HG03575 (cell line): ENCODE measurements at regions not wholly inside any gene's neighbourhood (a gene's known extent, or its start where the extent isn't known, plus 50 kb on each side); places are given as distances from the start of the nearest gene placed in this dataset.
"Not testable (repeated sequence)": the region's sequence is repeated elsewhere in the genome, so short reads cannot be mapped to it uniquely, and the experiment has no call there.

Experiments
- ATAC-seq: cut with Tn5 transposase; IDR thresholded peaks from one replicate; pipeline ENCODE4 v1.9.1; 2021; ENCODE audit not compliant: unreplicated experiment, insufficient number of reproducible peaks, low FRiP score; ENCODE audit errors: extremely low read depth

DNA sequence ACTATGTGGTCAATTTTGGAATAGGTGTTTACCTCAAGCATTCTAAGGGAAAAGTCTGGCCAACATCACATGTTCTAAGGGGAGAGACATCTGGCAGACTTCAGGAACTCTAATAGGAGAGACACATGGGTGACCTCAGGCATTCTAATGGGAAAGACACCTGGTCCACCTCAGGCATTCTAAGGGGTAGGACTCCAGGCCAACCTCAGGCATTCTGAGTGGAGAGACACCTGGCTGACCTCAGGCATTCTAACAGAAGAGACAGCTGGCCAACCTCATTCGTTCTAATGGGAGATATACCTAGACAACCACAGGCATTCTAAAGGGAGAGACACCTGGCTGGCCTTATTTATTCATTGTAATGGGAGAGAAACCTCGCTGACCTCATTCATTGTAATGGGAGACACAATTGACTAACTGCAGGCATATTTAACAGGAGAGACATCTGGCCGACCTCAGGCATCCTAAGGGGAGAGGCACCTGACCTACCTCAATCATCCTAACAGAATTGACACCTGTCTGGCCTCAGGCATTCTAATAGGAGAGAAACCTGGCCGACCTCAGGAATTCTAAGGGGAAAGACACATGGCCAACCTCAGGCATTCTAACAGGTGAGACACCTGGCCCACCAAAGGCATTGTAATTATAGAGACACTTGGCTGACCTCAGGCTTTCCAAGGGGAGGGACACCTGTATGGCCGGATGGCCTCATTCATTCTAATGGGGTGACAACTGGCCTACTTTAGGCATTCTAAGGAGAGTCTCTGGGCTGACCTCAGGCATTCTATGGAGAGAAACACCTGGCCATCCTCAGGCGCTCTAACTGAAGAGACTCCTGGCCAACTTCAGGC lies 1346.8 kb downstream of the UQCRFS1 start:
- ATAC-seq = no peak

DNA sequence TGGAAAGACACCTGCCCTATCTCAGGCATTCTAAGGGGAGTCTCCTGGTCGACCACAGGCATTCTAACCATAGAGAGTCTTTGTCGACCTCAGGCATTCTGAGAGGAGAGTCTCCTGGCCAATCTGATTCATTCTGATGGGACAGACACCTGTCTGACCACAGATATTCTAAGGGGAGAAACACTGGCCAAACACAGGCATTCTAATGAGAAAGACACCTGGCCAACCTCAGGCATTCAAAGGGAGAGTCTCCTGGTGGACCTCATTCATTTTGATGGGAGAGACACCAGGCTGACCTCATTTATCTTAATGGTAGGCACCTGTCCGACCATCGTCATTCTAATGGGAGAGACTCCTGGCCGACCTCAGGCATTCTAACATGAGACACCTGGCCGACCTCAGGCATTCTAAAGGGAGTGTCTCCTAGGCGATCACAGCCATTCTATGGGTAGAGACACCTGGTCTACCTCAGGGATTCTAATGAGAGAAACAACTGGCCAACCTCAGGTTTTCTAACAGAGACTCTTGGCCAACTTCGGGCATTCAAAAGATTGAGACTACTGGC lies 1351.5 kb downstream of the UQCRFS1 start:
- no peak for ATAC-seq

DNA sequence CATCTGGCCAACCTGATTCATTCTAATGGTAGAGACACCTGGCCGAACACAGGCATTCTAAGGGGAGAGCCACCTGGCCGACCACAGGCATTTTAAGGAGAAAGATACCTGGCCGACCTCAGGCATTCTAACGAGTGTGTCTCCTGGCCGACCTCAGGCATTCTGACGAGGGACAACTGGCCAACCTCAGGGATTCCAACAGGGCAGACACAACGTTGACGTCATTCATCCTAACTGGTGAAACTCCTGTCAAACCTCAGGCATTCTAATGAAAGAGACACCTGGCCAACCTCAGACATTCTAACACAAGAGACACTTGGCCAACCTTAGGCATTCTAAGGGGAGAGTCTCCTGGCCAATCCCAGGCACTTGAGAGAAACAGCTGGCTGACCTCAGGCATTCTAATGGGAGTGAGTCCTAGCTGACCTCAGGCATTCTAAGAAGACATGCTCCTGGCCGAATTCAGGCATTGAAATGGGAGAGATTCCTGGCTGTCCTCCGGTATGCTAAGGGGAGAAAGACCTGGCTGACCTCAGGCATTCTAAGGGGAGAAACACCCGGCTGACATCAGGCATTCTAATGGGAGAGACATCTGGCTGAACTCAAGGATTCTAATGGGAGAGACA lies 1352.5 kb downstream of the UQCRFS1 start:
- no peak for ATAC-seq

- no peak for ATAC-seq
Measured at GRCh38 chr19:27859689-27860088, 1353.3 kb downstream of the UQCRFS1 start.

DNA sequence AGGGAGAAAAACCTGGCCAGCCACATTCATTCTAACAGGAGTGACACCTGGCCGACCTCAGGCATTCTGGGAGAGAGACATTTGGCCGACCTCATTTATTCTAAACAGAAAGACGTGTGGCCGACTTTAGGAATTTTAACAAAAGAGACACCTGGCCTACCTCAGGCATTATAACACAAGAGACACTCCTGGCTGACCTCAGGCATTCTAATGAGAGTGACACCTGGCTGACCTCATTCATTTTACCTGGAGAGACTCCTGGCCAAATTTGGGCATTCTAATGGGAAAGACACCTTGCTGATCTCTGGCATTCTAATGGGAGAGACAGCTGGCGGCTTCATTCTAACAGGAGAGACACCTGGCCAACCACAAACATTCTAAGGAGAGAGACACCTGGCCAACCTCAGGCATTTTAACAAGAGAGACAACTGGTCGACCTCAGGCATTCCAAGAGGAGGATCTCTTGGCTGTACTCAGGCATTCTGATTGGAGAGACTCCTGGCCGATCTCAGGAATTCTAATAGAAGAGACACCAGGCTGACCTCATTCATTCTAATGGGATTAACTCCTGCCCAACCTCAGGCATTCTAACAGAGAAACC lies 1353.9 kb downstream of the UQCRFS1 start:
- ATAC-seq = no peak

GRCh38 chr19:27852931-27853330 lies 1360.0 kb downstream of the UQCRFS1 start:
- ATAC-seq = not testable (repeated sequence)

DNA sequence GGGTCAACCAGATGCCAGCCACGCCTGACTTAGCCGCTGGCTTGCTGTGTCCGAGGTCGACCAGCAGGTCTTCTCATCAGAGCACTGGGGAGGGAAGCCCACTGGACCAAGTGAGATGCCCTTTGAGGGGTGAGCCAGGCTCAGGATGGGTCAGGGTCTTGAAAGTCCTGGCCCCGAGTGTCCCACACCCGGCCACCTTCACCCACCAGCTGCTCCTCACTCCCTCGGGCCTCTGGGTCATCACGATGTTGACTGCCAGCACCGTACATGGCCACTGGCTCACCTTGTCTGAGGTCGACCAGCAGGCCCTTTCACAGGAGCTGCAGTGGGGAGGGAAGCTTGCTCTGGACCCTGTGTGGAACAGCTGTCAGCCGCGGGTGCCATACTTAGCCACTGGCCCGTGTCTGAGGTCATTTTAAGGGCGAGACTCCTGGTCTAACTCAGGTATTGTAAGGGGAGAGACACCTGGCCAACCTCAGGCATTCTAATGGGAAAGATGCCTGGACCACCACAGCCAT lies 1361.3 kb downstream of the UQCRFS1 start:
- ATAC-seq = no peak

GRCh38 chr19:27851002-27851481 lies 1361.9 kb downstream of the UQCRFS1 start:
- no peak for ATAC-seq

DNA sequence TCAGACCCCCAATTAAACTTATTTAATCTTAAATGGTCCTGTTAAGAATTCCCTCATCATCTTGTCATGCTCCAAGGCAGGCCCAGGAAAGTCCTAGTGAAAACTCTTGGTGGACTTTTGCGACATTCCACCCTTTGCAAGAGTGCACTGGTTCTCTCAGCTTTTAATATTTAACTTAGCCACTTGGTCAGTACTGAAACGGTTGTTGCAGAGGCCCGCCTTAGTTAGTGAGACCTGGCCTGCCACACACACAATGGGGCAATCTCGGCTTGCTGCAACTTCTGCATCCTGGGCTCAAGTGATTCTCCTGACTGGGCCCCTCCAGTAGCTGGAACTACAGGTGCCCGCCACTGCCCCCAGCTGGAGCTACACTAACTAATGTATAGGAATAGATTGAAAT lies 1366.0 kb downstream of the UQCRFS1 start:
- no peak for ATAC-seq

- no peak for ATAC-seq
Measured at GRCh38 chr19:27844261-27844660, 1368.7 kb downstream of the UQCRFS1 start.

DNA sequence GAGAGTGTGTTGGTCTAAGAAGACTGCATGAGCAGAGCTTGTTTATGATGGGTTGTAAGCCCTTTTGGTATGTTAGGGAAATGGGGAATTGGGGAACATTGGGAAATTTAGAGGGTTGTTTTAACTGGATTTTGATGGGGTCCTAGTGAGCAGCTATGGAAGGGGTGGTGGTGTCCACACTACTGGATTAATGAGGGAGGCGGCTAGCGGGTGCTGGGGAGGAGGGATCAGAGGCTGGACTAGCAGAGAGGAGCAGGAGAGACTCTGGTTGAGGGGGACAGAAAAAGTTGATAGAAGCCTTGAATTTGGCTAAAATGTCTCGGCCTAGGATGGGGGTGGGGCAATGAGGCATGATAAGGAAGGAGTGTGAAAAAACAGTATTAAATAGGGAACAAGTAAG lies 1369.1 kb downstream of the UQCRFS1 start:
- no peak for ATAC-seq

DNA sequence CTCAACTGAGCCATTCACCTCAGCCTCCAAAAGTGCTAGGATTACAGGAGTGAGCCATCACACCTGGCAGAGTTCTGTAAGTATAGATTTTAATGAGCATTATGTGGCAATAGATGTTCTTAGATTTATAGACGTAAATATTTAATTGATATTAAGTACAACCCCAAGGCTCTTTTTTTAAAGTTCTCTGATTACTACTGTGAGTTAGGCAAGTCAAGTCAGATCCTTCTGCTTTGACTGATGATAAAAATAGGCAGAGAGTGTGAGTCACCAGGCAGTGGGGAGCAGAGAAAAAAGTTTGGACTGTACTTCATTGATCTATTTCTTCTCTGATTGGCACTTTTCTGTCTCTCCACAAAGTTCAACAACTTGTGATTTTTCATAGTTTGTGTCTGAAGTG lies 1379.9 kb downstream of the UQCRFS1 start:
- ATAC-seq = no peak

DNA sequence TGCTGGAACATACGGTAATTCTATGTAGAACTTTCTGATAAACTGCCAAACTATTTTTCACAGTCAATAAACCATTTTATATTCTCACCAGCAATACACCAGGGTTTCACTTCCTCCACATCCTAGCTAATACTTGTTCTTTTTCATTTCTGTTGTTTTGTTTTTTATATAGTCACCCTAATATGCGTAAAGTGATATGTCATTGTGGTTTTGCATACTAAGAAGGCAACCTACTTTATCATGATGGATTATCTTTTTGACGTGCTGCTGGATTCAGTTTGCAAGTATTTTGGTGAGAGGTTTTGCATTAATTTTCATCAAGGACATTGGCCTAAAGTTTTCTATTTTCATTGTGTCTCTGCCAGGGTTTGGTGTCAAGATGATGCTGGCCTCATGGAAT lies 1384.1 kb downstream of the UQCRFS1 start:
- ATAC-seq = no peak

DNA sequence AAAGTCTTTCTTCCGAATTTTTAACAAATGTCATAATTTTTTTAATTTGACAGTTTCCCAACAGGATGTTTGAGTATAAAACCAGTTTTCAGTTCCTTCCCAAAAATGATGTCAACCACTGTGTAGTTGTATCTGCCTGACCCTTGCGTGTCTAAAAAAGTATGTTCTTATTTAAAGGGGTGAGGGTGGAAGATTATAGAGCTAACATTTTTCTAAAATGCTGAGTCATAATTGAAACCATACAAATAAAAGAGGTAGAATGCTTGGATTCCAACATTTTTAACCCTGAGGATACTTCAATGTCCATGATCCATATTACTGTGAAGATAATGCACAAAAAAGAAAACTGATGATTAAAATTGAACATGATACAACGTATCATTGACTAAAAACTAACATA lies 1388.8 kb downstream of the UQCRFS1 start:
- no peak for ATAC-seq

GRCh38 chr19:27822336-27822735 lies 1390.6 kb downstream of the UQCRFS1 start:
- no peak for ATAC-seq

DNA sequence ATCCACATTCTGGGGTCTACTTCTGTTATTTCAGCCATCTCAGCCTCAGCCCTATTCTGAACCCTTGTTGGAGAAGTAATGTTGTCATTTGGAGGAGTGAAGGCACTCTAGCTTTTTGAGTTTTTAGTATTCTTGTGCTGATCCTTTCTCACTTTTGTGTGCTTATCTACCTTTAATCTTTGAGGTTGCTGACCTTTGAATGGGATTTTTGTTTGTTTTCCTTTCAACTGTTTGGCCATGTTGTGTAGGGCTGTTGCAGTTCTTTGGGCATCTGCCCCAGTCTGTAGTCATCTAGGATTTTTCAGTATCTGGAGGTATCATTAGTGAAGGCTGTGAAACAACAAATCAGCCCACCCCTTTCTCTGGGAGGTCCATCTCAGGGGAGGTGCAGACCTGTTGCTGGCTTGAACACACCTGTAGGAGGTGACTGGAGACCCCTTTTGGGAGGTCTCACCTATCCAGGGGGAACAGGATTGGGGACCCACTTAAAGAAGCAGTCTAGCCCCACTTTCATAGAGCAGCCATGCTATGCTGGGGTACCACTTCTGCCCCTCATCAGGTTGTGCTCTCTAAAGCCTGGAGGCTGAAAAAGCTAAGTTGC lies 1391.4 kb downstream of the UQCRFS1 start:
- no peak for ATAC-seq

- ATAC-seq = no peak
Measured at GRCh38 chr19:27815985-27816384, 1397.0 kb downstream of the UQCRFS1 start.

GRCh38 chr19:27814834-27815233 lies 1398.1 kb downstream of the UQCRFS1 start:
- not testable (repeated sequence) for ATAC-seq

GRCh38 chr19:27814274-27814673 lies 1398.7 kb downstream of the UQCRFS1 start:
- not testable (repeated sequence) for ATAC-seq
